T-helper 17 cell (primary cell): ENCODE measurements at regions not wholly inside any gene's neighbourhood (a gene's known extent, or its start where the extent isn't known, plus 50 kb on each side); places are given as distances from the start of the nearest gene placed in this dataset.

Source experiments
- ATAC-seq: fragments of 150-1000 bp; cut with Tn5 transposase; 2 replicates; pipeline ENCODE4 v1.10.0; 2021; ENCODE audit warnings: mild to moderate bottlenecking, moderate library complexity
- DNase-seq, 3 donors: peaks; one replicate each; pipeline versions ENCODE4 v3.0.0 to v3.0.0-alpha.2; 2020 to 2021
- H3K9me3 ChIP-seq: one replicate; pipeline ENCODE4 v1.7.0; 2013; ENCODE audit warnings: low read length, mild to moderate bottlenecking; ENCODE audit not compliant: control insufficient read depth, poor library complexity, severe bottlenecking
- H3K27ac Mint-ChIP-seq: one replicate; pipeline ENCODE4 v1.8.0; 2022; ENCODE audit warnings: mild to moderate bottlenecking, moderate library complexity, mixed read lengths
- H3K27me3 Mint-ChIP-seq: one replicate; pipeline ENCODE4 v1.8.0; 2022; ENCODE audit warnings: mixed read lengths
- H3K36me3 Mint-ChIP-seq: one replicate; pipeline ENCODE4 v1.8.0; 2022; ENCODE audit warnings: low read depth, mixed read lengths
- H3K4me1 Mint-ChIP-seq: one replicate; pipeline ENCODE4 v1.8.0; 2022; ENCODE audit warnings: mild to moderate bottlenecking, mixed read lengths
- H3K4me3 Mint-ChIP-seq: one replicate; pipeline ENCODE4 v1.8.0; 2022; ENCODE audit warnings: mild to moderate bottlenecking, moderate library complexity, mixed read lengths

- Mint-ChIP-seq H3K36me3 (no peaks in the 10 kb centered on the region), H3K27ac (no peak overlapping the region)
Measured at GRCh38 chr4:129167640-129168260, 71.8 kb downstream of the C4orf33 start.

DNA sequence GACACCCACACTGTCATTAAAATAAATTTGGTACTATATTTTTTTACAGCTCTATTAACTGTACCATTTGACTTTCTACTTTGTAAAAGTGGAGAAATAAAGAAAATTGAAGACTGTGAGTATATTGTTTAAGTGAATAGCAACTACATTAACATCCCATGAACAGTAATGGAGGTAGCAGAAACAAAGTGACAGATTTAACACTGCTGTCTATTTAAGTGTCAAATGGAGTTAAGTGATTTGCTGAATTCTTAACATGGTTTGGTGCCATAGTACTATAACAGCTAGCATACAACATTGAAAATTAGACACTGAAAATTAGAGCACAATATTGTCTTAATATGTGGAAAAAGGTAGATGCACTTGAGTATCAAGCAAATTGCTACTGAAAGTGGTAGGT lies 76.2 kb downstream of the C4orf33 start:
- no peaks in the 10 kb centered on the region for H3K36me3 Mint-ChIP-seq
- no peak overlapping the region for H3K27ac Mint-ChIP-seq
- peaks cover 63% of the 10 kb centered on the region for H3K27me3 Mint-ChIP-seq
- DNase-seq (no peak), ATAC-seq (no peak)
- H3K4me3 Mint-ChIP-seq, result no peak overlapping the region
- H3K9me3 ChIP-seq, result no peaks in the 10 kb centered on the region
- no peaks in the 10 kb centered on the region for H3K4me1 Mint-ChIP-seq

More at GRCh38 chr4:129167640-129168260, 71.8 kb downstream of the C4orf33 start:
- no peak for DNase-seq
- no peak overlapping the region for H3K4me3 Mint-ChIP-seq
- no peaks in the 10 kb centered on the region for H3K4me1 Mint-ChIP-seq
- ATAC-seq, result no peak
- no peaks in the 10 kb centered on the region for H3K9me3 ChIP-seq
- H3K27me3 Mint-ChIP-seq, result peaks cover 50% of the 10 kb centered on the region

GRCh38 chr4:129176864-129177263 lies 80.9 kb downstream of the C4orf33 start:
- H3K27ac Mint-ChIP-seq, result no peak overlapping the region
- no peak overlapping the region for H3K4me3 Mint-ChIP-seq
- H3K4me1 Mint-ChIP-seq, result no peaks in the 10 kb centered on the region
- H3K9me3 ChIP-seq, result no peaks in the 10 kb centered on the region
- DNase-seq, result no peak
- ATAC-seq, result no peak
- H3K27me3 Mint-ChIP-seq, result peaks cover 33% of the 10 kb centered on the region
- no peaks in the 10 kb centered on the region for H3K36me3 Mint-ChIP-seq

DNA sequence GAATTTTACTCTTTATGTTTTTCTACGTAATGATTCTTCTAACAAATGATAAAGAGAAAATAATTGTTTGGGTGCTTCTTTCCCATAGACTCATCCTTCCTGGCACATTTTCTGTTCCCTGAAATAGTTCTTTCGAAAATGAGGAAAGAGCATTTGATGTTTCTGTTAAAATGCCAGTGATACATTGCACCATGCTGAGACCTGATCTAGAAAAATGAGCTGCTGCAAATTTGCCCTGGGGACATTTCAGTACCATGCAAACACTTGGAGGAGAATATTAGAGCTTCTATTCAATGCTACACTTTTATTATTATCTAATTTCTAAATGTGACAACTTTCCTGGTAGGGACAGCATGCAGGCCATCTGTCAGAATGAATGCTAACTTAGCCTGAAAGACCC lies 83.3 kb downstream of the C4orf33 start:
- Mint-ChIP-seq H3K36me3 (no peaks in the 10 kb centered on the region), H3K27ac (no peak overlapping the region), H3K4me3 (no peak overlapping the region), H3K27me3 (peaks cover 16% of the 10 kb centered on the region), H3K4me1 (no peaks in the 10 kb centered on the region)
- no peak for ATAC-seq
- H3K9me3 ChIP-seq, result no peaks in the 10 kb centered on the region
- no peak for DNase-seq

DNA sequence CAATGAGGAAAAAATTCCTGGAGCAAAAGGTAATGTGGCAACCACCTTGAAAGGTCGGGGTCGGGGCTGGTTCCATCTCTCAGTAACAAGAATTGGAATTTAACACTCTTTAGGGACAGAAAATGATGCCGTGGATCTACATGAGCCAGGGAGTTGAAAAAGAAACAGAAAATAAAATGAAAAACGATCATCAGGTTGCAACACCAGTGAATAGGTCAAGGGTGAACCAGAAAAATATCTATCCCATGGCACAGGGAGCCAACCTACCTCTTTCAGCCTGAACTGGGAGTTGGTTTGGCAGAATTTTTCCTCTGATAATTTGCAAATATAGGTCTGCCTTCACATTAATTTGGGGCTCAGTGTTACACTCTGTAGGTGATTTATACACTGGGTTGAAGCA lies 93.7 kb downstream of the C4orf33 start:
- no peaks in the 10 kb centered on the region for H3K4me1 Mint-ChIP-seq
- DNase-seq, result no peak

DNA sequence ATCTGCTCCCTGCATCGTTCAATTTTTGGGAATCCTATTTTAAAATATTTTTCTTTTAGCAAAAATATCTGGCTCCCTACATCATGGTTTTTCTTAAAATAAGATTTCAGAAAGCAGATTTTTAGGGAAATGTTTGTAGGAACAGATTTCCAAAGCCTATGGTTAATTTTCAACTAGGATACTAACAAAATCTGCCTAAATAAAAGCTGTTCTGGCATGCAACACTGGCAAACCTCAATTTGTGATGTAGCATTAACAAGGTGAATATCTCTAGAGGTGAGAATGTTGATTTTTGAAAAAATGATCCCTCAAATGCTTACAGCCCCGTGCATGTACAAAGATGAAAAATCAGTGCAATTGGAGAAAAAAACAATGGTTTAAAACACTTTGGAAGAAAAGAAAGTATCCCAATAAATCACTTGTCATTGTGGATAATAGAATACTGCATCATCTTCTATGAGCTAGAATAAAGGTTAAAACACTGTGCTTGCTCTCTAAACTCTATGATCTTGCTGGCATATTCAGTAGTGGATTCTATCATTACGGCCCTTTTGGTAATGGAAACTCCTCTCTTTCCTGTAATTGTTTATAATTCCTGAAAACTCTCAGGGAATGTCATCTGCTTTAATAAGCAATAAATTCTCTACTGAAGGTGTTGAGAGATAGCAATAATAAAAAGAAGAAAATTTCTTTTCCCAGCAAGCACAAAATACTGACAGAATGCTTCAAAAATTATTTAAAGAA lies 97.6 kb downstream of the C4orf33 start:
- H3K27ac Mint-ChIP-seq, result no peak overlapping the region
- H3K36me3 Mint-ChIP-seq, result no peaks in the 10 kb centered on the region
- DNase-seq (no peak), ATAC-seq (no peak)
- H3K4me3 Mint-ChIP-seq, result no peak overlapping the region
- no peaks in the 10 kb centered on the region for H3K4me1 Mint-ChIP-seq
- H3K9me3 ChIP-seq, result no peaks in the 10 kb centered on the region
- peaks cover 23% of the 10 kb centered on the region for H3K27me3 Mint-ChIP-seq

More for the DNA sequence above, 93.7 kb downstream of the C4orf33 start:
- no peak for ATAC-seq
- H3K27me3 Mint-ChIP-seq, result peaks cover 16% of the 10 kb centered on the region
- no peak overlapping the region for H3K27ac Mint-ChIP-seq
- H3K9me3 ChIP-seq, result no peaks in the 10 kb centered on the region
- no peaks in the 10 kb centered on the region for H3K36me3 Mint-ChIP-seq
- no peak overlapping the region for H3K4me3 Mint-ChIP-seq

- H3K27ac Mint-ChIP-seq, result no peak overlapping the region
- H3K4me1 Mint-ChIP-seq, result no peaks in the 10 kb centered on the region
- ATAC-seq, result no peak
- H3K27me3 Mint-ChIP-seq, result peaks cover 37% of the 10 kb centered on the region
- no peak overlapping the region for H3K4me3 Mint-ChIP-seq
- DNase-seq, result no peak
- no peaks in the 10 kb centered on the region for H3K36me3 Mint-ChIP-seq
- no peaks in the 10 kb centered on the region for H3K9me3 ChIP-seq
Measured at GRCh38 chr4:129208481-129208880, 112.5 kb downstream of the C4orf33 start.

DNA sequence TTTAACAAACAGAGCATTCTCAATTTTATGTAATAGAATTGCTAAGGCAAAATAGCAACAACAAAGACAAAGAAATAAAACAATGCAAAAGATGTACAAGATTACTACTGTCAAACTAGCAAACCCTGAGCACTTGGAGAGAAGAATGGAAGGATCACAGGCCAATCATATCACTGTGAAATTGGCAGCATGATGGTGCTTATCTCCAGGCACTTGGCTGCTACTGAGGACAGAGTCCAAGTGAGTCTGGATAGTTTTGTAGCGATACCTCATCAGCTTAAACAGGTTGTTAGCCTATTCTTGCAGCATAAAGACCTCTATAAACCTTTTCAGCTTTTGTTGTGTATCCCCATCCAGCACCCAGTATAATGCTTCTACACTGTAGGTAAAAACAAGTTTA lies 117.7 kb downstream of the C4orf33 start:
- no peak overlapping the region for H3K4me3 Mint-ChIP-seq

GRCh38 chr4:129218360-129218759 lies 122.4 kb downstream of the C4orf33 start:
- Mint-ChIP-seq H3K27ac (no peak overlapping the region), H3K36me3 (no peaks in the 10 kb centered on the region), H3K4me3 (no peak overlapping the region), H3K27me3 (peaks cover 12% of the 10 kb centered on the region), H3K4me1 (no peaks in the 10 kb centered on the region)
- no peak for ATAC-seq
- DNase-seq, result no peak
- no peaks in the 10 kb centered on the region for H3K9me3 ChIP-seq

More for the DNA sequence above, 117.7 kb downstream of the C4orf33 start:
- ATAC-seq, result no peak
- DNase-seq, result no peak
- H3K9me3 ChIP-seq, result no peaks in the 10 kb centered on the region
- no peaks in the 10 kb centered on the region for H3K36me3 Mint-ChIP-seq
- peaks cover 7% of the 10 kb centered on the region for H3K27me3 Mint-ChIP-seq
- no peak overlapping the region for H3K27ac Mint-ChIP-seq
- no peaks in the 10 kb centered on the region for H3K4me1 Mint-ChIP-seq

DNA sequence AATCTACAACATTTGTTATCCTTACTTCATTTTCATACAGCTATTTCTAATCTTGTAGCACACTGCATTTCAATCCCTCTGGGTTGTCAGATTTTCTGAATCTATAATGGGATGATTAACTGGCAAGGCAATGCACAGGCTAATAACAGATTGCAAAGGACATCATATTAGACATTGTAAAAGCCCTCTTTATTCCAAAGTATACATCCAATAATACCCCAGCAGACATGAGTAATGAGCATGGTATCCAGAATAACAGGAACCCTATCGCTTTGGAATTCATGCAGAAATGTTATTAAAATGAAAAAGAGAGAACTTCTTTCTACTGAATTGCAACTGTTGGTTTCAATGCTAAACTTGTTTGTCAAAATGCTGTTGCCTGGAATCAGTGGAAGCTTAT lies 122.9 kb downstream of the C4orf33 start:
- no peak for ATAC-seq

GRCh38 chr4:129220254-129220653 lies 124.3 kb downstream of the C4orf33 start:
- Mint-ChIP-seq H3K36me3 (no peaks in the 10 kb centered on the region), H3K4me3 (no peak overlapping the region), H3K4me1 (no peaks in the 10 kb centered on the region), H3K27ac (no peak overlapping the region), H3K27me3 (peaks cover 13% of the 10 kb centered on the region)
- H3K9me3 ChIP-seq, result no peaks in the 10 kb centered on the region
- no peak for ATAC-seq
- DNase-seq, result no peak

More for the DNA sequence above, 122.9 kb downstream of the C4orf33 start:
- H3K36me3 Mint-ChIP-seq, result no peaks in the 10 kb centered on the region
- no peak overlapping the region for H3K27ac Mint-ChIP-seq
- H3K4me1 Mint-ChIP-seq, result no peaks in the 10 kb centered on the region
- H3K27me3 Mint-ChIP-seq, result peaks cover 13% of the 10 kb centered on the region
- no peak overlapping the region for H3K4me3 Mint-ChIP-seq
- no peaks in the 10 kb centered on the region for H3K9me3 ChIP-seq
- DNase-seq, result no peak

- H3K4me3 Mint-ChIP-seq, result no peak overlapping the region
- no peak overlapping the region for H3K27ac Mint-ChIP-seq
- peaks cover 7% of the 10 kb centered on the region for H3K27me3 Mint-ChIP-seq
- H3K36me3 Mint-ChIP-seq, result no peaks in the 10 kb centered on the region
- ATAC-seq (no peak), DNase-seq (no peak)
- H3K4me1 Mint-ChIP-seq, result no peaks in the 10 kb centered on the region
- no peaks in the 10 kb centered on the region for H3K9me3 ChIP-seq
Measured at GRCh38 chr4:129223945-129224344, 128.0 kb downstream of the C4orf33 start.

GRCh38 chr4:129230846-129231245 lies 134.9 kb downstream of the C4orf33 start:
- H3K4me1 Mint-ChIP-seq, result no peaks in the 10 kb centered on the region
- H3K4me3 Mint-ChIP-seq, result no peak overlapping the region
- H3K27me3 Mint-ChIP-seq, result peaks cover 22% of the 10 kb centered on the region
- no peak overlapping the region for H3K27ac Mint-ChIP-seq
- no peaks in the 10 kb centered on the region for H3K9me3 ChIP-seq
- ATAC-seq (no peak), DNase-seq (no peak)
- no peaks in the 10 kb centered on the region for H3K36me3 Mint-ChIP-seq
